ENCODE measurements at regions not wholly inside any gene's neighbourhood (a gene's known extent, or its start where the extent isn't known, plus 50 kb on each side); places are given as distances from the start of the nearest gene placed in this dataset.

DNA sequence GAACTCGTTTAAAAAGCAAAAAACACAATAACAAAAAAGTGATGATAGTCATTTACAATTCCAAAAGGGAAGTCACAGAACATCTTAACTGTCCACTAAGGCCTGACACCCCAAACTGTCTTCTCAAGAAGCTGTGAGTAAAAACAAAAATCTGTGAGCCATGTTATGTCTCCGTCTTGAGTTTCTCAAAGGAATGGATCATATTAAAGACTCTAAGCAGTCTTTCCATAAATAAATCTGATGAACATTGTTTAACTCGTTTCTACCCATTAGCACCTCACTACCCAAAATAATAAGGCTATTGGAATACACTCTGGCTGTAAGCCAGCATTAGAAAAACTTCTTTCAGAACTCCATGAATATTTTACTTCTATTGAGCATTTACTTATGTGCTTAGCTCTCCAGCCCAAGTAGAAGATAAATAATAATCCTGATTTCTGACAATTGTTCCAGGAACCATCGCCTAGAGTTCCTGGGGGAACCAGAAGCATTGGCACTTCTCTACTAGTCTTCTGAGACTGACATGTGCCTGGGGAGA, 396.0 kb downstream of the STK39 start:
- TF ChIP-seq POLR2A (IDR thresholded peaks at IDR 0.05) (no peak), POLR2AphosphoS5 (IDR thresholded peaks at IDR 0.05) (no peak)
- TF ChIP-seq, protein P1, sequence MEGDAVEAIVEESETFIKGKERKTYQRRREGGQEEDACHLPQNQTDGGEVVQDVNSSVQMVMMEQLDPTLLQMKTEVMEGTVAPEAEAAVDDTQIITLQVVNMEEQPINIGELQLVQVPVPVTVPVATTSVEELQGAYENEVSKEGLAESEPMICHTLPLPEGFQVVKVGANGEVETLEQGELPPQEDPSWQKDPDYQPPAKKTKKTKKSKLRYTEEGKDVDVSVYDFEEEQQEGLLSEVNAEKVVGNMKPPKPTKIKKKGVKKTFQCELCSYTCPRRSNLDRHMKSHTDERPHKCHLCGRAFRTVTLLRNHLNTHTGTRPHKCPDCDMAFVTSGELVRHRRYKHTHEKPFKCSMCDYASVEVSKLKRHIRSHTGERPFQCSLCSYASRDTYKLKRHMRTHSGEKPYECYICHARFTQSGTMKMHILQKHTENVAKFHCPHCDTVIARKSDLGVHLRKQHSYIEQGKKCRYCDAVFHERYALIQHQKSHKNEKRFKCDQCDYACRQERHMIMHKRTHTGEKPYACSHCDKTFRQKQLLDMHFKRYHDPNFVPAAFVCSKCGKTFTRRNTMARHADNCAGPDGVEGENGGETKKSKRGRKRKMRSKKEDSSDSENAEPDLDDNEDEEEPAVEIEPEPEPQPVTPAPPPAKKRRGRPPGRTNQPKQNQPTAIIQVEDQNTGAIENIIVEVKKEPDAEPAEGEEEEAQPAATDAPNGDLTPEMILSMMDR (IDR thresholded peaks at IDR 0.05 in 8 of 11, conservative IDR thresholded peaks at IDR 0.05 in 3 of 11), result no peak
- no peaks in the 10 kb centered on the region for H3K36me3 ChIP-seq
- no peaks in the 10 kb centered on the region for H3K9me3 ChIP-seq
- no peak overlapping the region for H3K4me3 ChIP-seq
- no peak for DNase-seq
- no peaks in the 10 kb centered on the region for H3K4me1 ChIP-seq
- WGBS, 5 donors, result 72 to 83% (median 74%) methylated on average over 4 of the region's 4 CpGs
- intact Hi-C loops (cut with DNase I; ENCODE audit: low total_unique reads), result no loop called here
- no peak overlapping the region for H3K27ac ChIP-seq
- no peaks in the 10 kb centered on the region for H3K27me3 ChIP-seq (replicated peaks in 1 of 7)

DNA sequence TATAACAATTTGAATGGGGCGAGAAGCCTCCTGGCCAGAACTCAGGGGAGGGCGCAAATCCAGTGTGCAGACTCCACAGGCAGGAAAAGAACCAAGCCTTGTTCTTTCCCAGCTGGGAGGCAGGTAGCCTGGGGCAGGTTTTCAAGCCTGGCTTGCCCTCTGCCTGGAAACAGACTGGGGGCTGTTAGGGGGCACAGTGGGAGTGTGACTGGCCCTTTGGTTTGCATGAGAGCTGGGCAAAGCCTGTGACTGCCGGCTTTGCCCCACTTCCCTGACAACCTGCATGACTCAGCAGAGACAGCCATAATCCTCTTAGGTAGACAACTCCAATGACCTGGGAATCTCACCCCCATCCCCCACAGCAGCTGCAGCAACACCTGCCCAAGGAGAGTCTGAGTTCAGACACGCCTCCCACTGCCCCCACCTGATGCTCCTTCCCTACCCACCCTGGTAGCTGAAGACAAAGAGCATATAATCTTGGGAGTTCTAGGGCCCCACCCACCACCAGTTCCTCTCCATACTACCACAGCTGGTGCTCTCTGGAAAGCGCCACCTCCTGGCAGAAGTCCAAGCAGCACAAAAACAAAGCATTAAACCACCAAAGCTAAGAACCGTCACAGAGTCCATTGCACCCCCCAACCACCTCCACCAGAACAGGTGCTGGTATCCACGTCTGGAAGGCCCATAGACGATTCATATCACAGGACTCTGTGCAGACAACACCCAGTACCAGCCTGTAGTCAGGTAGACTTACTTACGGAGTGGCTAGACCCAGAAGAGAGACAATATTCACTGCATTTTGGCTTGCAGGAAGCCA, 402.5 kb downstream of the STK39 start:
- Histone ChIP-seq H3K36me3 (no peaks in the 10 kb centered on the region), H3K4me3 (no peak overlapping the region), H3K9me3 (no peaks in the 10 kb centered on the region), H3K4me1 (no peaks in the 10 kb centered on the region), H3K27me3 (replicated peaks in 1 of 7) (peaks cover 0 to 12% (median 0%) of the 10 kb centered on the region in 7 donors), H3K27ac (no peak overlapping the region)
- 73 to 81% (median 77%) methylated on average over 8 to 9 of the region's 9 CpGs for WGBS, 5 donors
- TF ChIP-seq POLR2A (IDR thresholded peaks at IDR 0.05) (no peak), POLR2AphosphoS5 (IDR thresholded peaks at IDR 0.05) (no peak)
- TF ChIP-seq, protein P1 (IDR thresholded peaks at IDR 0.05 in 8 of 11, conservative IDR thresholded peaks at IDR 0.05 in 3 of 11), result no peak
- no peak for DNase-seq
- intact Hi-C loops (cut with DNase I; ENCODE audit: low total_unique reads), result no loop called here

DNA sequence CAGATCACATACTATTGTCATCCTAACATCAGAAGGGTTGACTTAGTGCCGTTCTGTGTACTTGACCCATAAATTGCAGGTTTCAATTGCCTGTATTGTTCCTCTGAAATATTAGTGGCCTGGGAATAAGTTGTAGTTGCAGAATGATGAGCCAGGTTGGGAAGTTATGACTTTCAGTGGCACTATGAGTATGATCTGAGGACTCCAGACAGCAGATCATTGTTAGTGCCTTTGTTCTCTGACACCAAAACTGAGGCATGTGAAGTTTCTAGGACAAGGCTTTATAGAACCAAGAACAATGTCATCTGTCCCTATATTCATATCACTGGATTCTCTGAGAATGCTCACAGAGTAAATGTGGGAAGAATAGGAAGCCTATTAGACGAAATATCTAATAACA, 403.7 kb downstream of the STK39 start:
- TF ChIP-seq, protein P1 (IDR thresholded peaks at IDR 0.05 in 8 of 11, conservative IDR thresholded peaks at IDR 0.05 in 3 of 11), result no peak
- TF ChIP-seq POLR2A (IDR thresholded peaks at IDR 0.05), result no peak
- TF ChIP-seq POLR2AphosphoS5 (IDR thresholded peaks at IDR 0.05), result no peak
- Histone ChIP-seq H3K27ac (no peak overlapping the region), H3K4me3 (no peak overlapping the region), H3K9me3 (no peaks in the 10 kb centered on the region), H3K27me3 (replicated peaks in 1 of 7) (peaks cover 0 to 12% (median 0%) of the 10 kb centered on the region in 7 donors), H3K36me3 (no peaks in the 10 kb centered on the region), H3K4me1 (no peaks in the 10 kb centered on the region)
- 76 to 84% (median 79%) methylated on average over 2 of the region's 2 CpGs for WGBS, 5 donors
- intact Hi-C loops (cut with DNase I; ENCODE audit: low total_unique reads), result no loop called here
- DNase-seq, result no peak

DNA sequence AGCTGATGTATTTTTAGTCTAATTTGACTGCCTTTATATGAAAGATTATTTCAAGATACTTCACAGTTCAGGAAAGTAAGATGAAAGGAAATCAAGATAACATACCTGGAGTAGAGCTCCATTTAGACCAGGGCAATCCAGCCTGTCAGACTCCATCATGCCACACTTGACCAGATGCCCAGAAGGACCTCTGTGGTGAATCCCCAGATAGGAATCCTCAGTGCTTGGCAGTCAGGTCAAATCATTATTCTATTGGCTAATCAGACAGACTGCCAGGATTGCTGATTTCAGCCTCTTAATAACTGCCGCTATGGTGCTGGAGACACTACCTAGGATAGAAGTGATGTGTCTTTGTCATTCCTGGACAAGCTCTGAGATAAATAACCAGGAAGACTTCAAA, 404.2 kb downstream of the STK39 start:
- Histone ChIP-seq H3K4me3 (no peak overlapping the region), H3K27ac (no peak overlapping the region), H3K36me3 (no peaks in the 10 kb centered on the region), H3K9me3 (no peaks in the 10 kb centered on the region), H3K27me3 (replicated peaks in 1 of 7) (peaks cover 0 to 12% (median 0%) of the 10 kb centered on the region in 7 donors), H3K4me1 (no peaks in the 10 kb centered on the region)
- intact Hi-C loops (cut with DNase I; ENCODE audit: low total_unique reads), result no loop called here
- no peak for TF ChIP-seq POLR2A (IDR thresholded peaks at IDR 0.05)
- TF ChIP-seq, protein P1 (IDR thresholded peaks at IDR 0.05 in 8 of 11, conservative IDR thresholded peaks at IDR 0.05 in 3 of 11), result no peak
- no peak for TF ChIP-seq POLR2AphosphoS5 (IDR thresholded peaks at IDR 0.05)
- no peak for DNase-seq
- WGBS, 5 donors, result 89 to 100% (median 100%) methylated on average over 1 of the region's 1 CpG
